Fibroblast of mammary gland (primary cell): ENCODE measurements at regions not wholly inside any gene's neighbourhood (a gene's known extent, or its start where the extent isn't known, plus 50 kb on each side); places are given as distances from the start of the nearest gene placed in this dataset.

Experiments
- DNase-seq: peaks from one replicate; pipeline ENCODE4 v3.0.0-alpha.2; 2010; ENCODE audit warnings: low read depth
- H3K4me3 ChIP-seq: 2 replicates; pipeline ENCODE4 v1.5.1; 2011; ENCODE audit warnings: low read depth, mild to moderate bottlenecking, low read length, moderate library complexity; ENCODE audit not compliant: control insufficient read depth
- TF ChIP-seq, protein P1 (sequence below): conservative IDR thresholded peaks from 2 replicates; pipeline ENCODE4 v1.5.1; 2011; ENCODE audit warnings: low read depth, low read length, inconsistent platforms; ENCODE audit not compliant: control insufficient read depth, insufficient read depth

DNA sequence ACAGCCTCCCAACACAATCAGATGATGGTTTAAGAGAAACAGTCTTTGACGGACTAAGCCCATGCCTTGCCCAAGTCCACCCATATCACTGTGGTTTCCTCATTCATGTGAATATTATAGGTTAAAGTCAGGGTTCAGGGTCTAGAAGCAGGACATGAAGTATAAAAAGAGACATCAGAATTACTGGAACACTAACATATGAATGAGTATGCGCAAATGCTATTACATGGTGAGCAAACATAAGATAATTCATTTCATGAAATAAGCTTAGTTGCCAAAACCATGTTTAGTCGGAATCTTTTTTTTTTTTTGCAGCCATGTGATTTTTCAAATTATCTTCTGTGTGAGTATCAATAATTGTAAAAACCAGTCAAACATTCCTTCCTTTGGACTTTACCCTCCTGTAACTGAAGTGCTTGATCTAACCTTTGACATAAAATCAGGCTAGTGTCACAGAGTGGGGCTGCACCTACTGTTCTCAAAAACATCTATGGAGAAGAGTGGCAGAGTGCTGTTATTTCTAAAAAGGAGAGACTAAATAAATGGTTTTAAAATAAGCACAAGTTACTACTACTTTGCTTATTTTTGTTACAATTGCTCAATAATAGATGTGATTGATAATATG, 84.9 kb upstream of the NRIP1 start:
- TF ChIP-seq, protein P1, sequence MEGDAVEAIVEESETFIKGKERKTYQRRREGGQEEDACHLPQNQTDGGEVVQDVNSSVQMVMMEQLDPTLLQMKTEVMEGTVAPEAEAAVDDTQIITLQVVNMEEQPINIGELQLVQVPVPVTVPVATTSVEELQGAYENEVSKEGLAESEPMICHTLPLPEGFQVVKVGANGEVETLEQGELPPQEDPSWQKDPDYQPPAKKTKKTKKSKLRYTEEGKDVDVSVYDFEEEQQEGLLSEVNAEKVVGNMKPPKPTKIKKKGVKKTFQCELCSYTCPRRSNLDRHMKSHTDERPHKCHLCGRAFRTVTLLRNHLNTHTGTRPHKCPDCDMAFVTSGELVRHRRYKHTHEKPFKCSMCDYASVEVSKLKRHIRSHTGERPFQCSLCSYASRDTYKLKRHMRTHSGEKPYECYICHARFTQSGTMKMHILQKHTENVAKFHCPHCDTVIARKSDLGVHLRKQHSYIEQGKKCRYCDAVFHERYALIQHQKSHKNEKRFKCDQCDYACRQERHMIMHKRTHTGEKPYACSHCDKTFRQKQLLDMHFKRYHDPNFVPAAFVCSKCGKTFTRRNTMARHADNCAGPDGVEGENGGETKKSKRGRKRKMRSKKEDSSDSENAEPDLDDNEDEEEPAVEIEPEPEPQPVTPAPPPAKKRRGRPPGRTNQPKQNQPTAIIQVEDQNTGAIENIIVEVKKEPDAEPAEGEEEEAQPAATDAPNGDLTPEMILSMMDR = no peak
- no peak overlapping the region for H3K4me3 ChIP-seq
- DNase-seq = no peak

DNA sequence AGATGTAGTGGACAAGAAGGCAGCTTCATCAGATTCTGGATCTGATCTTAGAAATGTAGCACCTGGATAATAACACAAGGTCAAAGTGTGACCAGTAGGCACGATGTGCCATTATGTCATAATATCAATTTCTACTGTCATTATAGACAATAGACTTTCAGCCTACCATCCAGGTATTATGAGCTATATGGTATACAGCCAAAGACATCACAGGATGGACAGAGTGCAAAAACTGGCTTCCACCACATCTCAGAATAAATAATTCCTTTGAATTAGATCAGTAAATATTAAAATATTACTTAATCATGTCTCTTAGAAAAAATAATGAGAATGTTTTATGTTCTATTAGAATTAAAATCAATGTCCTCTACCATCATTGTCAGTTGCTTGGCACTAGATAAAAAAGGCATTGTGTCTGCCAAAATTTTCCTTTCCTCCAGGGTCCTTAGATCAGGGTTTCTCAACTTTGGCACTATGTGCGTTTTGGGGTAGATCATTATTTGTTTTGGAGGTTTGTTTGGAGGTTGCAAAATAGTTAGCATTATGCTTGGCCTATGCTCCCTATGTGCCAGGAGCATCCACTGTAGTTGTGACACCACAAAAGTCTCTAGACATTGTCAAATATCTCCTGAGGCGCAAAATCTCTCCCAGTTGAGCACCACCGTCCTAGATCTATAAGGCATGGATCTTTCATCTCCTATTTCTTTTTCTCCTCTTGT, 86.7 kb upstream of the NRIP1 start:
- peak; percentile 1 for DNase-seq
- H3K4me3 ChIP-seq = no peak overlapping the region
- TF ChIP-seq, protein P1 = no peak

DNA sequence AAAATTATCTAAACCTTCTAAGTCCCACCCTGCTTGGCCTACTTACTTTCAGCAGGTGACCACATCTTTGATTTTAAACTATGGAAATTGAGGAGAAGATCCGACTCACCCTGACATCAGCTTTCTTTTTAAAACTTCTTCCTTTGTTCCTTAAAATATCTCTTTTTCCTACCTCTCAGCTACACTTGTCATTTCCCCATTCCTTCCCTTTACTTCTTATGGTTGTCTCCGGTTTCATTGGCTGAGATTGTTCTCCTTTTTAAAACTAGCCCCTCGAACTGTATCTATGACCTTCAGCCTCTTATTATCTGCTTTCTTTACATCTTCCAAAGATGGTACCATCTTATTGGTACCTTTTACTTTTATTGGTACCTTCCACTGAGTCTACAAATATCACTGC, 87.8 kb upstream of the NRIP1 start:
- H3K4me3 ChIP-seq = no peak overlapping the region
- TF ChIP-seq, protein P1 = no peak
- no peak for DNase-seq

DNA sequence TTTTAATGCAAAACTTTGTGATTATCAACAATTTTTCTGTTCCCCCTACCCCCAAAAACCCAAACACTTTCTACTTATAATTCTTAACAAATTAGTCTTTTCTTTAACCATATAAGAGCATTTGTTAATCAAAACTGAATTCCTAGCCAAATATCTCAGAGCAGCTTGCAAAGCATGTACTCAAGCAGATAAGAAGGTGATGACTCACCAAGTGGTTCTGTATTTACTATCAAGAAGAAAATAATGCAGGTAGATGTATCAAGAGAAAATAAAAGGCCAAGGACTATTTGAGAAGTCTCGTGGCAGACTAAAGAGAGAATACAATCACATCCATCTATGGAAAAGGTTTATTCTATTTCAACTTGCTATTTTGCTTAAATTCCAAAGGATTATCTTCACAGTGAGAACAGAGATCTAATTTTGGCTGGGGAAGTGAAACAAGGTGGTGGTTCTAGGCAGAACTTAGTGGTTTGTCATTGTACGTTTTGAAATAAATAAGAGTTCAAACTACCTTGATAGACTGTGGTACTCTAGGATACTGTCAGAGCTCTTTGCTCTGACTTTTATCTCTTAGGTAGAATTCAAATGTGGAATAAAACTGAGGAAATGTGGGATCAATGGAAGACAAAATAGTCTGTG, 94.7 kb upstream of the NRIP1 start:
- DNase-seq = peak; percentile 3
- H3K4me3 ChIP-seq = no peak overlapping the region
- TF ChIP-seq, protein P1 = no peak

DNA sequence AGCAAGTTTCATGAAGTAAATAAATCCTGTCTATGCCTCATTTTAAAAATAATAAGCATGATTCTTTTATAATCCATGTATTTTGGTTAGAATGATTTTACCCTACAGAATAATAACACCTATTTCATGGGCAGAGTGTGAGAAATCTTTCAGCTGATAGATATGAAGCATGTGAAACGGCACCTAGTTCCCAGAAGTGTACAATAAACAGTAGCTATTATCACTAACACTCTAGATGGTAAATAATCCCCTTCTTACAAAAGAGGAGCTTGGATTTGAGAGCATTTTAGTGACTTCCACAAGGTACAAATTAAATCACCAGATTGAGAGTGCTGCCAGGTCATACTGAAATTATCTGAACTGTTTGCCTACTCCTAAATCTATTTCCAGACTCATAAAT, 95.3 kb upstream of the NRIP1 start:
- no peak for DNase-seq
- TF ChIP-seq, protein P1 = no peak

DNA sequence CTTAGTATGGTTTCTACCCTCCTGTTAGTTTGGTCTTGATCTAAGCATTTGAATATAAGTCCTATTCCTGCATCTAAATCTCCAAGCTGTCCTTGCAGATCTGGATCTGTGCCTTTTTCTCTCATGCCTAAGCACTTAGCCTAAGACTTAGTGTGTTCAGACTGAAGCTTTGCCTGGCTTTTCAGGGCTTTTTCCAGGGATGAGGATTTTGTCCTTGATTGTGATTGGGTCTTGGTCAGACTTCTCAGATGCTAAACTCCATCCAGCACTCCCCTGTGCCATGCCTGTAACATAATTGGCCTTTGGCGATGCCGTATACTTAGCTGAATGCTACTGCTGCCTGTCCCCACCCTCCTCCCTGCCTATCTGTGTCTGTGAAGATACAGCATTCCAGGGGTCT, 98.1 kb upstream of the NRIP1 start:
- DNase-seq = no peak
- H3K4me3 ChIP-seq = no peak overlapping the region
- TF ChIP-seq, protein P1 = no peak

More for the DNA sequence above, 95.3 kb upstream of the NRIP1 start:
- H3K4me3 ChIP-seq = no peak overlapping the region
